Inflammatory macrophage treated with lipopolysaccharide for 1 hour (primary cell): ENCODE measurements at regions not wholly inside any gene's neighbourhood (a gene's known extent, or its start where the extent isn't known, plus 50 kb on each side); places are given as distances from the start of the nearest gene placed in this dataset.

ENCODE experiments used
- DNase-seq, 2 donors: peaks; one replicate each; pipeline ENCODE4 v3.0.0-alpha.2; 2020 to 2022

DNA sequence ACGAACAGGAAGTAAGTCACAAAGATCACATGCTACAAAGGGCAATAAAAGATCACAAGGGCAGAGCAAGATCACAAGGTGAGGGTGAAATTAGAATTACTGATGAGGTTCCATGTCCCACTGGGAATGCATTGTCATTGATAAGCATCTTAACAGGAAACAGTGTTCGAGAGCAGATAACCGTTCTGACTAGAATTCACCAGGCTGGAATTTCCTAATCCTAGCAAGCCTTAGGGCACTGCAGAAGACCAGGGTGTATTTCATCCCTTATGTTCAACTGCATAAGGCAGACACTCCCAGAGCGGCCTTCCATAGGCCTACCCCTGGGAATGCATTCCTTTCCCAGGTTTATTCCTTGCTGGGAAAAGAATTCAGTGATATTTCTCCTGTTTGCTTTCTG lies 980.6 kb upstream of the LCORL start:
- no peak for DNase-seq

DNA sequence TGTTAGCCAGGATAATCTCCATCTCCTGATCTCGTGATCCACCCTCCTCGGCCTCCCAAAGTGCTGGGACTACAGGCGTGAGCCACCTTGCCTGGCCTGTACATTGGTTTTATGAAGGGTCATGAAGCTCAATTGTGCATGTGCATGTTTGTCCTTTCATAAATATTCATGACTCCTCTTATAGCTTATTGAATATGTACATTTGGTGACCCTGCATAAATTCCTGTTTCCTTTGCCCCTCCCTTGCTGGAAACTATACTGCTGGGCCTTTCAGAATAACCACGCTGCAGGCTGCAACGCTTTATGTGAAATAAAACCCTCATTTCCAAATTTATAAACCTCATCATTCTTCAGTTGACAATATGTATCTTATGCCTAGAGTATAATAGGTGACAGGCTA lies 978.0 kb upstream of the LCORL start:
- no peak for DNase-seq

DNA sequence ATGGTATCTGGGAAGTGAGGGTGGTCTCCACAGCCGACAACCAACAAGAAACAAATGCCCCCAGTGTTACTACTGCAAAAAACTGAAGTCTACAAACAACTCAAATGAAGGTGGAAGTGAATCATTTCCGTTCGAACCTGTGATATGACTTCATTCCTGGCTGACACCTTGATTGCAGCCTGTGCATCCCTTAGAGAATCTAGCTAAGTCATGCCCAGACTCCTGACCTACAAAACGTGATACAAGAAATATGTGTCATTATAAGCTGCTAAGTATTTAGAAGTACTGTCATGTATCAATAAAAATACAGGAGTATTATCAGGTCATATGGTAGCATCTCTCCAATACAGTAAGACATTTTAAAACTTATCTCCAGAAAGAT lies 959.7 kb upstream of the LCORL start:
- no peak for DNase-seq

GRCh38 chr4:18980516-18981233 lies 959.1 kb upstream of the LCORL start:
- DNase-seq = no peak

GRCh38 chr4:18976884-18977283 lies 955.3 kb upstream of the LCORL start:
- DNase-seq = no peak

DNA sequence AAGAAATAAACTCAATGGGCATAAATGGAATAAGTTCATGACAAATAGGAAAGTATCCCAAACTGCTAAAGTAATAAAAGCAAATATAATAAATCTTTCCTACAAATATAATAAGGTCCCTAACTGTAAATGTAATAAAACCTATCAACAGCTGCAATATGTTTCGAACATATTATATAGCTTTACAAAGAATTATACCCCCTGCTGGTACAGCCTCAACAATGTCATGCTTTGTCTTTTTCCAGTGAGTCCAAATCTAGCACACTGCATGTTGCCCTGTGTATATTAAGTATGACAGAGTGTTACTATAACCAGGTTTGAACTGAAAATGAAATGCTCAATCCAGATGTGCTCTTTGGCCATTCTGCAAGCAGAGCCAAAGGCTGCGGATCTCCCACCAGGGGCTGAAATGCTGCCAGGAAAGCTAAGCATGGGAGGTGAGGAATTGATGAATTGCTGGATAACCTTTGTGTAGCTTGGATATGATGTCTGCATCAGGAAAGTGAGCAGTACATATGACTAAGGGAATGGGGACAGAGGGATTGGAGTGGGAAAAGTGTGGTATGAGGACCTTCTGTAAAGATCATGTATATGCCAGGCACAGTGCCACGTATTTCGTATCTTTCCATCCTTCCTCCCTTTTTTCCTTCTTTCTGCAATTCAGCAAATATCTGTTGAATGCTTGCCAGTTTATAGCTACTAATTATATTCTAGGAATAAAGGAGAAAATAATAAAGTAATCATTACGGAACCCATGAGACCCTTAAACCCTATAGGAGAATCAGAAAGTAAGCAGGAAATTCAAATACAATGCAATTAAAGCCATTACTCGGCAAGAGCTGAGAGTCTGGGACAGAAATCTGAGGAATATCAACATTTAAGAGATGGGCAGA lies 954.6 kb upstream of the LCORL start:
- no peak for DNase-seq

- DNase-seq = no peak
These were observed 951.7 kb upstream of the LCORL start for GRCh38 chr4:18973296-18973695.

DNA sequence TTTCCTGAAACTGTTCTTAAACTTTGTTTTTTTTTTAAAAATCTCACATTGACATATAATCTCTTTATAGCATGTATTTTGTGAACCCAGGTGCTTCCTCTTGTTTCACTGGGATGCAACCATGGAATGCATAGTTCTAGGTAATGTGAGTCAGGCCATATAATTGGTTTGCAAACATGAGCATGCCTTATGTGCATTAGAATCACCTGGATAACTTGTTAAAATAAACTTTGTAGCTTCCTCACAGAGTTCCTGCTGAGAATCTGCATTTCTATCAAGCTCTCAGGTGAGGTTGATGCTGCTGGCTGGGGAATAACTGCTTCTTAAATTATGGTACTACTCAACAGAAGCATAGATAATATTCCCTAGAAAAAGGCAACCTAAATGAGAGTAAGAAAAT lies 940.3 kb upstream of the LCORL start:
- no peak for DNase-seq

DNA sequence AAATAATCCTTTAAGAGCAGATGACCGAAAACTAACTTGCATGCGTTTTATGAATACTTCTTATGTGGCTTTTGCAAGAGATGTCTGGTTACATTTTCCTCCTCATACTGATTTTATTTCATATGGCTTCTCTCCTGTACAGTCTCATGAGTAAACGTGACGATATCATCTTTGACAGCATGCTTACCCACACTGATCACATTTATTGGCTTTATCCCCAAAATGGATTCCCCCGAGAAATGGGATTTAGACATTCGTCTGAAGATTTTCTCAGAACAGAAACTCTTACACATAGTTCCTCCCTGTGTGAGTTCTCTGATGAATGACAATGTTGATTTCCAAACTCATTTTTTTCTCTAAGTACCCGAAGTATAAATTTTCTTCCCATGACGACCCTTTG lies 939.7 kb upstream of the LCORL start:
- DNase-seq = no peak

DNA sequence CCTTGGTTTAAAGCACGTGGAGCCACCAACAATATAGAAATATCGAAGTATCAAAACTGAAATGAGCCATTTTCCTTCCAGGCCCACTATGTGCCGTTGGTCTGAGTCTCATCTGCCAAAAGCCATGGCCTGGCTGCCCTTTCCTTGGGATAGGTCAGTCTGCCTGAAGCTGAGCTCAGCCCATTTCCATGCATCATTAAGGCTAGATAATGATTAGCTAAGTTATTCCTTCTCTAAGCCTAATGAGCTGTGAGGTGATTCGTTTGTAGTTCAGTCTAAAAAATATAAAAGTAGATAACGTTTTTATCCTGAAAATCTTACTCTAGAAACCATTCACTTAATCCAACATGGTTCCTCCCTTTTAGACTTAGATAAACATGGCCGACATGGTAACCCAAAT lies 936.2 kb upstream of the LCORL start:
- no peak for DNase-seq

DNA sequence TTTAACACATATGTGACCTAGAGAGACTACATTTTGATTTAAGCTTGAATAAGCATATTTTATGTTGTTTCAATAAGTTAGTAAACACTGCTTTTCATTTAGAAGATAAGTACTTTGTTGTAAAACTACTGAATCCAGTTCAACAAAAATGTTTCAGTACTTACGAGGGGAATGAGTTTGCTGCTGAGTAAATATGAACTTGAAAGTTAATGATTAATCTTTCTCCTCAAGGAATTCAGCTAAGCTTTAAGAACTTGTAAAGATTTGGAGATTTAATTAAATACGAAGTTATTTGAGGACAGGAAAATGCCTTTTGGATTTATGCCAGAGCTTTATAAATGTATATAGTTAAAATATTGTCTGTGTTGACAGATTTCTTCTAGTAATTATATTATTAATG lies 933.0 kb upstream of the LCORL start:
- DNase-seq = no peak

DNA sequence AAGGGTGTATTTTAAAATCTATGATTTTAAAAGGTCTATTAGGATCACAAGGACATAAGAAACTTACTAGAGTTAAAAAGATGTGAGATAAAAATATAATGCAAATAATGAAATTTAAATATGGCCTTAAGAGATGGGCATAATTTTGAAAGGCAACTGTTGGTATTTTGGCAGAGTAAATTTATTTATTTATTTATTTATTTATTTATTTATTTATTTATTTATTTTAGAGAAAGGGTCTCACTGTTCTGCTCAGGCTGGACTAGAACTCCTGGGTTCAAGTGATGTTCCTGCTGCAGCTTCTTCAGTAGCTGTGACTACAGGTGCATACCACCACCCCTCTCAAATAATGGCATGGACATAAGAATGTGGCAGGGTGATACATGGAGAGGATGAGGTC lies 932.1 kb upstream of the LCORL start:
- no peak for DNase-seq

- DNase-seq = no peak
These were observed 923.9 kb upstream of the LCORL start for GRCh38 chr4:18945464-18945863.

GRCh38 chr4:18942874-18943273 lies 921.3 kb upstream of the LCORL start:
- DNase-seq = no peak

GRCh38 chr4:18938343-18939099 lies 917.0 kb upstream of the LCORL start:
- DNase-seq = no peak

- no peak for DNase-seq
These were observed 916.2 kb upstream of the LCORL start for GRCh38 chr4:18937746-18938145.

- no peak for DNase-seq
These were observed 915.5 kb upstream of the LCORL start for GRCh38 chr4:18937080-18937479.

DNA sequence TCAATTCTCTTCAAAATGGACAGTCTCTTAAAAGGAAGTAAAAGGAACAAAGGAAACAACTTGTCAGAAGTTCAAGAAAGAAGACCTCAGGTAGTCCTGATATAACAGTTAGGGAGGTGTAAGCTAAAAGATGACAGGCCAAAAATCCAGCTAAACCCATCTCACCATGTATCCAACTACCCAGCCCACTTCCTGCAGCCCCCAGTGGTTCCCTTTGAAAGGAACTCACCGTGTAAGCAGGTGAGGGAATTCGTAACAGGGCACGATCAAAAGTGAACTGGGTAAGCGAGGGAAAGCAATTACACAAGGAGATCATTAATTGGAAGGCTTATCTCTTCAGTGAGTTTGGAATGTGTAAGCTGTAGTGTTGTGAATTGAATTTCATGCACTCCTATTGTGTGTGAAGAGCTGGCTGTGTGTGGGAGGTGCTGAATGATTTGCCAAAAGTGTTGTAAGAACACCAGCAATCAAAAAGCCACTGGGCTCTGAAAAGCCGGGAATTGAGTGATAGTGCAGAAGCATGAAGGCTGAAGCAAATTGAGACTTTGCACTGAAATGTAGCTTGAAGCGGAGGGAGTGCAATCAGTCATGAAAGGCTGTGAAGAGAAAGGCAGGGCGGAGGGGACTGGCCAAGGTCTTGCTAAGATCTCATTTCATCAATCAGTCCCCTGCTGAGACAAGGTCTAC lies 914.2 kb upstream of the LCORL start:
- no peak for DNase-seq

GRCh38 chr4:18934197-18934596 lies 912.6 kb upstream of the LCORL start:
- DNase-seq = no peak

DNA sequence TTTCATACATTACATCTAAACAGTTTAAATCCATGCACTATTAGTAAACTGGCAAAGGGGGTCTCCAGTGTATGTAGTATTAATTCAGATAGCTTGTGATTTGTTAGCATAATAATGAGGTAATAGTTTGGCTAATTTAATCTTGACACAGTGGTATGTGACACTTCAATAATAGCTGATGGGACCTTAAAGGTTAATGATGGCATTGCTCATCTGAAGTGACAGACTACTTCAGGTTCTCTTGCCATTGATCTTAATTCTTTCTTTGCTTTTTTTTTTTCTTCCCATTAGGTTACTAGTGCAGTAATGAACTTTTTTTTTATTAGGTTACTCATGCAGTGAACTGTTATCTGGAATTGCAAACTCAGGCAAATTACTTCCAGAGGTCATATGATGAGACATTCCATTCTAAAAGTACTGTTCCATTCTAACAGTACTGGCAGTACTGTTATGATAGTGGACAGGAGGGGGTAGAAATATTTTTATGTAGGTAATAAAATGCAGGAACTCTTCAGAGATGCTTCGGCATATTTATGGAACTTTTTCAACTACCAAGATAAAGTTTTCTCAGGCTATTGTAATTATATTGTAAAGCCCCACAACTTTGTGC lies 911.3 kb upstream of the LCORL start:
- no peak for DNase-seq

DNA sequence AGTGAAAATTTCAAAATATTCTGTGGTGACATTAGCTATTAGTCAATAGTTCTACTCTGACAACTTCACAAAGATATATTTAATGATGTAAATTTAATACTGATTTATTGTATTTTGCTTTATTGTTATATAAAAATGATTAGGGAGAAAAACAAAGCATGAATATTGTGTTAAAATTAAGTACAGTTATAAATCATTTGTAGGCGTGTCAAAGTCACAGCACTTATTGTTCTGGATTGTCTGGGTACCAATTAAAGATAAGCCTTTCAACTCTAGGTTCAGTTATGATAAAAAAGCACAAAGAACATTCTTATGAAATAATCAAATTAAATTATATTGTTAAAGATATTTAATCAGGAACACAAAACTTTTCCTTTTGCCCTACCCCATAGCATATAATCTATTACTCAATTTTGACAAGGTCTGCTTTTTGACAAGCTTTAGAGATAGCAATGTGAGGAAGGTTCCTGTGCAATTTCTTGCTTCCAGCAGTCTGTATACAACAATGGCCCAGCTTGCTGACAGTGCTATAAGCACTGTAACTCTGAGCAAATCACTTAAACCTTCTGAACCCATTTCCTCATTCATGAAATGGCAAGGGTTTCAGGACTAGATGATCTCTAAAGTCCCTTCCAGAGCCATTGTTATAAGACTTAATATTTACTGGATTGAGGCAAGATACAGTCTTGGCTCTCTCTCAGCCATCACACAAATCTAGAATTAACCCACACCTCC lies 910.3 kb upstream of the LCORL start:
- DNase-seq = no peak

GRCh38 chr4:18930487-18930886 lies 908.9 kb upstream of the LCORL start:
- no peak for DNase-seq
